HL-60/S4 (cell line): ENCODE measurements at regions not wholly inside any gene's neighbourhood (a gene's known extent, or its start where the extent isn't known, plus 50 kb on each side); places are given as distances from the start of the nearest gene placed in this dataset.
"Not testable (repeated sequence)": the region's sequence is repeated elsewhere in the genome, so short reads cannot be mapped to it uniquely, and the experiment has no call there.

Experiments used
- in situ Hi-C: fragments of 300-500 bp; cut with MboI; formaldehyde crosslinking; loops from 2 replicates; pipeline ENCODE4 v1.14.3; 2022; ENCODE audit warnings: low sequenced_read_pairs

- in situ Hi-C loops = not testable (repeated sequence)
Observed at GRCh38 chr3:191078913-191079312, 120.1 kb upstream of the OSTN start.

- in situ Hi-C loops = no loop called here
Observed at GRCh38 chr3:191076903-191077552, 122.0 kb upstream of the OSTN start.

- in situ Hi-C loops = loop anchor here (25.0 kb wide), 1 partner anchor 362 kb away; no protein-coding TSS in a partner anchor
Observed at GRCh38 chr3:191074511-191074910, 124.5 kb upstream of the OSTN start.

GRCh38 chr3:191070762-191071403 is 128.2 kb upstream of the OSTN start:
- in situ Hi-C loops = loop anchor here (25.0 kb wide), 1 partner anchor 359 kb away; no protein-coding TSS in a partner anchor

GRCh38 chr3:191070201-191070600 is 128.8 kb upstream of the OSTN start:
- in situ Hi-C loops = loop anchor here (25.0 kb wide), 1 partner anchor 358 kb away; no protein-coding TSS in a partner anchor

GRCh38 chr3:191068946-191069813 is 129.9 kb upstream of the OSTN start:
- in situ Hi-C loops = loop anchor here (25.0 kb wide), 1 partner anchor 357 kb away; no protein-coding TSS in a partner anchor

GRCh38 chr3:191066669-191067068 is 132.4 kb upstream of the OSTN start:
- in situ Hi-C loops = loop anchor here (25.0 kb wide), 1 partner anchor 354 kb away; no protein-coding TSS in a partner anchor

GRCh38 chr3:191065181-191065805 is 133.7 kb upstream of the OSTN start:
- in situ Hi-C loops = loop anchor here (25.0 kb wide), 1 partner anchor 353 kb away; no protein-coding TSS in a partner anchor

- in situ Hi-C loops = loop anchor here (25.0 kb wide), 1 partner anchor 339 kb away; no protein-coding TSS in a partner anchor
Observed at GRCh38 chr3:191051037-191051436, 148.0 kb upstream of the OSTN start.

GRCh38 chr3:191047930-191048329 is 151.1 kb upstream of the OSTN start:
- in situ Hi-C loops = no loop called here

GRCh38 chr3:191030929-191031328 is 168.1 kb upstream of the OSTN start:
- in situ Hi-C loops = no loop called here

- in situ Hi-C loops = no loop called here
Observed at GRCh38 chr3:191030491-191030890, 168.0 kb upstream of the GMNC start.

- in situ Hi-C loops = no loop called here
Observed at GRCh38 chr3:191026746-191027145, 164.3 kb upstream of the GMNC start.

GRCh38 chr3:191020730-191021396 is 158.4 kb upstream of the GMNC start:
- in situ Hi-C loops = no loop called here

GRCh38 chr3:191019855-191020254 is 157.4 kb upstream of the GMNC start:
- in situ Hi-C loops = no loop called here

- in situ Hi-C loops = not testable (repeated sequence)
Observed at GRCh38 chr3:191015960-191016359, 153.5 kb upstream of the GMNC start.

- in situ Hi-C loops = no loop called here
Observed at GRCh38 chr3:191008074-191008473, 145.6 kb upstream of the GMNC start.

GRCh38 chr3:191005790-191006189 is 143.3 kb upstream of the GMNC start:
- in situ Hi-C loops = no loop called here

- in situ Hi-C loops = no loop called here
Observed at GRCh38 chr3:191003742-191004141, 141.2 kb upstream of the GMNC start.

GRCh38 chr3:190996181-190996775 is 133.8 kb upstream of the GMNC start:
- in situ Hi-C loops = no loop called here
